ENCODE measurements at regions not wholly inside any gene's neighbourhood (a gene's known extent, or its start where the extent isn't known, plus 50 kb on each side); places are given as distances from the start of the nearest gene placed in this dataset.

DNA sequence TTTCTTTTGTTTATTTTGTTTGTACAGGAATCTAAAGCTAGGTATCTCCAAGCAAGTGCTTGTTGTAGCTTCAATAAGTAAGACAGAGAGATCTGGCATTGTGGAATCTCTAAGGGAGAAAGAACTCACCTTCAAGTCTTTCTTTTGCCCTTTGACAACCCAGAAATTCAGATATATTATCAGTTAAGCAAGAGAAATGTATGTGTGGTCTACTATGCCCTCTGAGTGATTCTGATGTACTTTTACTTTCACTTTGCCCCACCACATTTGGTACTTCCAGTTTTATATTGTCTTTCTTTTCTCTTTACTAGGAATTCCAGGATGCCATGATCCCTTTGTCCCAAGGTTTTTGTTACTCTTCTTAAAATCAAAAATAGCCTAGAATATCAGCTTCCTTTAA is 259.6 kb upstream of the PIK3C3 start:
- TF ChIP-seq CTCF (IDR thresholded peaks at IDR 0.05) (no peak), EZH2phosphoT487 (IDR thresholded peaks at IDR 0.05) (no peak), EZH2 (IDR thresholded peaks at IDR 0.05) (no peak)
